RWPE2 (cell line): ENCODE measurements at regions not wholly inside any gene's neighbourhood (a gene's known extent, or its start where the extent isn't known, plus 50 kb on each side); places are given as distances from the start of the nearest gene placed in this dataset.

ENCODE experiments used
- ATAC-seq: fragments of 200-7000 bp; cut with Tn5 transposase; 3 replicates; pipeline ENCODE4 v1.9.1; 2021; ENCODE audit warnings: low read depth
- DNase-seq: peaks from one replicate; pipeline ENCODE4 v3.0.0-alpha.2; 2020; ENCODE audit warnings: low spot score
- H3K27ac ChIP-seq: fragments of 450-650 bp; 2 replicates; pipeline ENCODE4 v1.5.1; 2017; ENCODE audit warnings: mild to moderate bottlenecking; ENCODE audit not compliant: poor library complexity, severe bottlenecking
- H3K27me3 ChIP-seq: fragments of 250-450 bp; sonication (Bioruptor Pico); 2 replicates; pipeline ENCODE4 v1.5.1; 2021; ENCODE audit warnings: mild to moderate bottlenecking, moderate library complexity; ENCODE audit not compliant: insufficient read depth, poor library complexity, severe bottlenecking
- H3K36me3 ChIP-seq: fragments of 250-450 bp; sonication (Bioruptor Pico); 2 replicates; pipeline ENCODE4 v1.5.1; 2020; ENCODE audit warnings: low read depth, mild to moderate bottlenecking, moderate library complexity
- H3K4me1 ChIP-seq: fragments of 250-450 bp; sonication (Bioruptor Pico); 2 replicates; pipeline ENCODE4 v1.5.1; 2021; ENCODE audit warnings: mild to moderate bottlenecking, moderate library complexity; ENCODE audit not compliant: insufficient read depth, poor library complexity, severe bottlenecking
- H3K4me3 ChIP-seq: fragments of 250-450 bp; sonication (Bioruptor Pico); 2 replicates; pipeline ENCODE4 v1.5.1; 2021; ENCODE audit warnings: mild to moderate bottlenecking, moderate library complexity; ENCODE audit not compliant: severe bottlenecking
- H3K9me3 ChIP-seq: fragments of 250-450 bp; sonication (Bioruptor Pico); 2 replicates; pipeline ENCODE4 v1.5.1; 2021; ENCODE audit warnings: mild to moderate bottlenecking, moderate library complexity; ENCODE audit not compliant: severe bottlenecking
- CTCF ChIP-seq: fragments of 450-650 bp; IDR thresholded peaks from one replicate; pipeline ENCODE4 v1.5.1; 2017; ENCODE audit warnings: mild to moderate bottlenecking, moderate library complexity; ENCODE audit not compliant: poor library complexity, severe bottlenecking

- no peaks in the 10 kb centered on the region for H3K9me3 ChIP-seq
- no peaks in the 10 kb centered on the region for H3K36me3 ChIP-seq
- H3K4me3 ChIP-seq = no peak overlapping the region
- no peak for ATAC-seq
- H3K27me3 ChIP-seq = no peaks in the 10 kb centered on the region
- TF ChIP-seq CTCF = no peak
- DNase-seq = no peak
- H3K27ac ChIP-seq = no peak overlapping the region
- H3K4me1 ChIP-seq = no peaks in the 10 kb centered on the region
These were observed 264.5 kb upstream of the NEBL start for GRCh38 chr10:21161647-21162046.

GRCh38 chr10:21161090-21161625 lies 264.0 kb upstream of the NEBL start:
- no peak for TF ChIP-seq CTCF
- Histone ChIP-seq H3K4me1 (no peaks in the 10 kb centered on the region), H3K27ac (no peak overlapping the region)

GRCh38 chr10:21160116-21160515 lies 263.0 kb upstream of the NEBL start:
- no peaks in the 10 kb centered on the region for H3K36me3 ChIP-seq

More at GRCh38 chr10:21161090-21161625, 264.0 kb upstream of the NEBL start:
- DNase-seq = no peak
- no peak for ATAC-seq
- no peaks in the 10 kb centered on the region for H3K36me3 ChIP-seq
- no peaks in the 10 kb centered on the region for H3K27me3 ChIP-seq
- no peaks in the 10 kb centered on the region for H3K9me3 ChIP-seq
- H3K4me3 ChIP-seq = no peak overlapping the region

GRCh38 chr10:21159669-21160068 lies 262.6 kb upstream of the NEBL start:
- Histone ChIP-seq H3K4me1 (no peaks in the 10 kb centered on the region), H3K27me3 (no peaks in the 10 kb centered on the region), H3K27ac (no peak overlapping the region), H3K9me3 (no peaks in the 10 kb centered on the region), H3K36me3 (no peaks in the 10 kb centered on the region), H3K4me3 (no peak overlapping the region)
- ATAC-seq = no peak
- no peak for DNase-seq
- TF ChIP-seq CTCF = no peak

More at GRCh38 chr10:21160116-21160515, 263.0 kb upstream of the NEBL start:
- TF ChIP-seq CTCF = no peak
- H3K27me3 ChIP-seq = no peaks in the 10 kb centered on the region
- no peaks in the 10 kb centered on the region for H3K9me3 ChIP-seq
- ATAC-seq (no peak), DNase-seq (no peak)
- H3K4me3 ChIP-seq = no peak overlapping the region
- H3K27ac ChIP-seq = no peak overlapping the region
- H3K4me1 ChIP-seq = no peaks in the 10 kb centered on the region

GRCh38 chr10:21158301-21158700 lies 261.2 kb upstream of the NEBL start:
- no peak overlapping the region for H3K4me3 ChIP-seq
- TF ChIP-seq CTCF = no peak
- no peaks in the 10 kb centered on the region for H3K9me3 ChIP-seq
- no peaks in the 10 kb centered on the region for H3K36me3 ChIP-seq
- H3K27ac ChIP-seq = no peak overlapping the region
- DNase-seq (no peak), ATAC-seq (no peak)
- no peaks in the 10 kb centered on the region for H3K27me3 ChIP-seq
- H3K4me1 ChIP-seq = no peaks in the 10 kb centered on the region
